ENCODE measurements at regions not wholly inside any gene's neighbourhood (a gene's known extent, or its start where the extent isn't known, plus 50 kb on each side); places are given as distances from the start of the nearest gene placed in this dataset.

DNA sequence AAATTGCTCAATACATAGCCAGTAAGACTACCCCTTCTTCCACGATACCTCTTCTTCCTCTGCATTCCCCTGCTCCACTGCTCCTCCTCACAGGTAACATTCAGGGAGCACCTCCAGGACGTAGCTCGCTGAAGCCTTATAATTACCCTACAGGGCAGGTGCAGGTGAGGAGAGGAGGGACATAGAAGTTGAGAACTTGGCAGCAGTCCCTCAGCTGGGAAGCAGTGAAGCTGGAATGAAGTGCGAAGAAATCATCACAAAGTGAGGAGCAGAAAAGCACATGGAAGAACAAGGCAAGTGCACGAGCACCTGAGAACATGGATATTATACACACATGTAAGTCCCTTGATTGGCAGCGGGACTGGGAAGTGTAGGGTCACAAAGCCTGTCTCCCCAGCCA is 118.2 kb downstream of the HSD17B3 start:
- Mint-ChIP-seq H3K36me3 (peaks cover 3% of the 10 kb centered on the region), H3K27me3 (peaks cover 19% of the 10 kb centered on the region), H3K4me3 (no peak overlapping the region), H3K4me1 (ENCODE audit: low read depth) (no peaks in the 10 kb centered on the region), H3K27ac (no peak overlapping the region), H3K9me3 (ENCODE audit: low read depth) (no peaks in the 10 kb centered on the region)

DNA sequence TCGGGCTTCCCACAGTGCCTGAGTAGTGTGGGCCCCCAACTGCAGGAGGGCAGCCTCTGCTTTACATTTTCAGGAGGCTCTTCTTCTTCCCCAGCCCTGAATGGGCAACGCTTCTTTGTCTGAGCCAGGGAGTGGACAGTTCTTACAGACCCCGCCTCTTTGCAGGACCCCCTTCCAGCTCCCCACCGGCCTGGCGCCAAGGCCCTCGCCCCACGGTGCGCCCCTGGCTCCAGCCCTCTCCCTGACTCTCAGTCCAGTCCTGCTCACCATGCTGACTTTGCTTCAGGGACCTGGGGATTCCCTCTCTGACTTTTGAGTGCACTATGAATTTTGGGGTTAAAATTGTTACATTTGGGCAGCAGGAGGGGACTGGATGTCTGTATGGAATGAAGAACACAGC is 123.8 kb downstream of the HSD17B3 start:
- H3K27ac Mint-ChIP-seq = no peak overlapping the region
- peaks cover 8% of the 10 kb centered on the region for H3K27me3 Mint-ChIP-seq
- no peaks in the 10 kb centered on the region for H3K36me3 Mint-ChIP-seq
- no peak overlapping the region for H3K4me3 Mint-ChIP-seq
- H3K4me1 Mint-ChIP-seq (ENCODE audit: low read depth) = no peaks in the 10 kb centered on the region
- H3K9me3 Mint-ChIP-seq (ENCODE audit: low read depth) = no peaks in the 10 kb centered on the region

DNA sequence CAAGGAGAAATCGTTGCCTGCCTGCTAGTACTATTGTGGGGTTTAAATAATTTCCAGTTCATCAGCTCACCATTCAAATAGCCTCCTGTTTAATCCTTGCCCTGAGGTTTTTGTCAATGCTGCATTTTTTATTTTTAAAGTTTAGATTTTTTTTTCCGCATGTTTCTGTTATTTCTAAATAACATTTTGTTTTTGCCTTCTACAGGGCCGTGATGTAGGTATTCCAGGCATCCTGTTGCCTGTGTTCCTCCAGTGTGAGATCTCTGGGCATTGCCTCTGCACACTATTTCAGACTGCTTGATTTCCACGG is 124.3 kb downstream of the HSD17B3 start:
- no peaks in the 10 kb centered on the region for H3K36me3 Mint-ChIP-seq
- peaks cover 5% of the 10 kb centered on the region for H3K27me3 Mint-ChIP-seq

DNA sequence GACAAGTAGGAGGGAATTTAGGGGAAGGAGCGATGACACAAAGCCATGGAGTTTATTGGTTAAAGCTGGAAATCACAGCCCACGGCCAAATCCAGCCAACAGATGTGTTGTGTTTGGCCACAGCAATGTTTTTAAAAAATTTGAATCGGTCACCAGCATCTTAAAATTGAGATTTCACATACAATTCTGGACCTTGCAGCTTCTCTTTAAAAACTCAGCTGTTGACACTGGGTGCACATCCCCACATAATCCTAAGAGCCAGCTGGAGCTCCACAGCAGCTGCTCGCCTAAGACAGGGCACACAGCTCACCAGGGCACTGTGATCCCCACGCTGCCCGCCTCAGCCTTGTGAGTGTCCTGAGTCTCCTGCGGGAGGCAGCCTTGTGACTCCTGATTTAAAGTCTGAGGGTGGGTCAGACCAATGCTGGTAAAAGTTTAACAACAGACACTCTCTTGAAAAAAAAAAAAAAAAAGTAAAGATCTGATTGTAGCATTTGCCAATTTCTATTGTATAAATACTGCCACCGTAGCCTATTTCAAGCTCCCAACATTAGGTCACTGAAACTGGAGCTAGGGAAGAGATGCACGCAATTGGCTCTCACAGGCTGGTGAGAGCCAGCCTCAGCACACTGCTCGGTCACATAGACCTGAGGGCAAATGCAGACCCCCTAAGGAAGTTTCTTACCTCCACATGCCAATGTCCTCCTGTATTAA is 124.8 kb downstream of the HSD17B3 start:
- no peaks in the 10 kb centered on the region for H3K4me1 Mint-ChIP-seq (ENCODE audit: low read depth)
- H3K27ac Mint-ChIP-seq = no peak overlapping the region
- no peaks in the 10 kb centered on the region for H3K36me3 Mint-ChIP-seq
- H3K4me3 Mint-ChIP-seq = no peak overlapping the region
- peaks cover 2% of the 10 kb centered on the region for H3K27me3 Mint-ChIP-seq
- no peaks in the 10 kb centered on the region for H3K9me3 Mint-ChIP-seq (ENCODE audit: low read depth)

More for the DNA sequence above, 124.3 kb downstream of the HSD17B3 start:
- H3K4me1 Mint-ChIP-seq (ENCODE audit: low read depth) = no peaks in the 10 kb centered on the region
- no peak overlapping the region for H3K4me3 Mint-ChIP-seq
- no peak overlapping the region for H3K27ac Mint-ChIP-seq
- no peaks in the 10 kb centered on the region for H3K9me3 Mint-ChIP-seq (ENCODE audit: low read depth)

DNA sequence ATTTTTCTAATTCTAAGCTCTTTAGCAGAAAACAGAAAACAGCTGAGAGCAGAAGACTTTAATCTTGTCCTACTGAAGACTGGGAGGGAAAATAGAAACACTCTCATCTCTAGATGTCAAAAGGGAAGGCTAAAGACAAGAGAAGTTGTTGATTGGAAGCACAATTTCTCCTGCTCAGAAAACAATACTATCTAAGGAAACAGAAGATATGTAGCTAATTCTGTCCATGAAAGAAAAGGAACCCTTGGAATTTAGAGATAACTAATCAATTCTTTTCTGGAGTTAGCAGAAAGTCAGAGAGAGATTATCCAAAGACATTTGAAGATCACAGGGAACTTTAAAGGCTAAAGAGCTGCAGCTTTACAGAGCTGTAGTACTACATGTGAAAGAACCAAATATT is 126.2 kb downstream of the HSD17B3 start:
- H3K36me3 Mint-ChIP-seq = no peaks in the 10 kb centered on the region
- H3K9me3 Mint-ChIP-seq (ENCODE audit: low read depth) = no peaks in the 10 kb centered on the region
- H3K4me1 Mint-ChIP-seq (ENCODE audit: low read depth) = no peaks in the 10 kb centered on the region
- peaks cover 2% of the 10 kb centered on the region for H3K27me3 Mint-ChIP-seq
- H3K4me3 Mint-ChIP-seq = no peak overlapping the region
- H3K27ac Mint-ChIP-seq = no peak overlapping the region

DNA sequence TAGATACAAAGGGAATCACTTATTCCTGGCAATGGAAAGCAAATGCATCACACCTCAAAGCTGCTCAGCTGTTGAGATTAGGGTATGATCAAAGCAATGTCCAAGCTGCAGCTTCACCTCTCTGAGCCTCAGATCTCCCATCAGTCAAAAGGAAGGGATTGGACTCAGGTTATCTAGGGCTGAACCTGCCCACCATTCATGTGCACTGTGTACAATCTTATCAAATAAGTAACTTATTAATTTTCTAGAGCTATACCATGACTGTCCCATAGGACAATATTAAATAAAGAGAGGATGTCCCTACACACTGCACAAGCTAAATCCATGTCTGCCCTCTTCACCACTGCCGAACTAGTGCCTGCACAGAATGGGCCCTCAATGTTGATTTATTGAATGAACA is 127.0 kb downstream of the HSD17B3 start:
- Mint-ChIP-seq H3K27ac (no peak overlapping the region), H3K4me1 (ENCODE audit: low read depth) (no peaks in the 10 kb centered on the region), H3K9me3 (ENCODE audit: low read depth) (no peaks in the 10 kb centered on the region), H3K4me3 (no peak overlapping the region), H3K27me3 (peaks cover 2% of the 10 kb centered on the region), H3K36me3 (no peaks in the 10 kb centered on the region)

- H3K27ac Mint-ChIP-seq = no peak overlapping the region
- H3K27me3 Mint-ChIP-seq = peaks cover 2% of the 10 kb centered on the region
- H3K4me3 Mint-ChIP-seq = no peak overlapping the region
- H3K4me1 Mint-ChIP-seq (ENCODE audit: low read depth) = no peaks in the 10 kb centered on the region
- no peaks in the 10 kb centered on the region for H3K9me3 Mint-ChIP-seq (ENCODE audit: low read depth)
- no peaks in the 10 kb centered on the region for H3K36me3 Mint-ChIP-seq
Observed at GRCh38 chr9:96174371-96174770, 127.6 kb downstream of the HSD17B3 start.

GRCh38 chr9:96173640-96174039 is 128.3 kb downstream of the HSD17B3 start:
- Mint-ChIP-seq H3K27me3 (peaks cover 2% of the 10 kb centered on the region), H3K4me3 (no peak overlapping the region), H3K4me1 (ENCODE audit: low read depth) (no peaks in the 10 kb centered on the region), H3K27ac (no peak overlapping the region), H3K9me3 (ENCODE audit: low read depth) (no peaks in the 10 kb centered on the region), H3K36me3 (no peaks in the 10 kb centered on the region)

DNA sequence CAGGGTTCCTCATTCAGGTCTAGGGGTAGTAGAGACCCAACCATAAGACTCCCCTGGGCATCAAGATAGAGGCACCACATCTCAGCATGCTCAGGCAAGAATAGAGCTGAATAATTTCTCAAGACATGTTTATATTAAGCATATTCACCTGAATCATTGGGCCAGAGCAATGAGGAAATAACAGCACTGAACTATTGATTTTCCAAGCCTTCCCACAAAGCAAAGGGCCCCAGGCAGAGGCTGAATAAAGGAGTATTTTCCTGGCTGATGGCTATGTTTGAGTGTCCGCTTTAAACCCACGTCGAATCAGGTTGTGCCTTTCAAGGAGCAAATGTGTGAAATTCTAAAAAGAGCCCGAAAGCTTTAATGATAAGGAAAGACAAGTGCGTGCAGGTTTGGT is 129.2 kb downstream of the HSD17B3 start:
- Mint-ChIP-seq H3K9me3 (ENCODE audit: low read depth) (no peaks in the 10 kb centered on the region), H3K4me1 (ENCODE audit: low read depth) (no peaks in the 10 kb centered on the region), H3K27ac (no peak overlapping the region), H3K4me3 (no peak overlapping the region), H3K27me3 (peaks cover 2% of the 10 kb centered on the region), H3K36me3 (no peaks in the 10 kb centered on the region)

- no peak overlapping the region for H3K4me3 Mint-ChIP-seq
- no peaks in the 10 kb centered on the region for H3K9me3 Mint-ChIP-seq (ENCODE audit: low read depth)
- H3K27ac Mint-ChIP-seq = no peak overlapping the region
- H3K27me3 Mint-ChIP-seq = peaks cover 1% of the 10 kb centered on the region
- H3K36me3 Mint-ChIP-seq = no peaks in the 10 kb centered on the region
- no peaks in the 10 kb centered on the region for H3K4me1 Mint-ChIP-seq (ENCODE audit: low read depth)
Observed at GRCh38 chr9:96171728-96172127, 130.2 kb downstream of the HSD17B3 start.

DNA sequence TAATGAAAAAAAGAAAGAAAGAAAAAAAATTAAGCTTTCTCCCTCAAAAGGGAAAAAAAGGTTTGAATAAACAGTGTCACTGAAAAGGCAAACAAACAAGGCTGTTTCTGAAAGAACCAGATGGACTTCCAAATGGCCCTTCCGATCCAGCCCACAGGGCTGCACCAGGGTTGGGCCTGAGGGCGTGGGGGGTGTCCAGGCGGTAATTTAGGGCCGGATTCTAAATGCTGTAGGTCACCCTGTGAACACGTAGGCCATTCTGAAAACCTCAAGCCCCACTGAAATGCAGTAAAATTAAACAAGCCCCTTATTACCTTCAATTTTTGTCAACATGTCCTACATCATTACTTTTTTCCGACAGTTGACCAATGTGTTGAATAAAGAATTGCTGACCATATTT is 132.1 kb downstream of the HSD17B3 start:
- no peaks in the 10 kb centered on the region for H3K9me3 Mint-ChIP-seq (ENCODE audit: low read depth)
- no peak overlapping the region for H3K4me3 Mint-ChIP-seq
- H3K27me3 Mint-ChIP-seq = no peaks in the 10 kb centered on the region
- H3K4me1 Mint-ChIP-seq (ENCODE audit: low read depth) = no peaks in the 10 kb centered on the region
- H3K27ac Mint-ChIP-seq = no peak overlapping the region
- no peaks in the 10 kb centered on the region for H3K36me3 Mint-ChIP-seq

- Mint-ChIP-seq H3K27me3 (no peaks in the 10 kb centered on the region), H3K36me3 (no peaks in the 10 kb centered on the region), H3K4me1 (ENCODE audit: low read depth) (no peaks in the 10 kb centered on the region), H3K4me3 (no peak overlapping the region), H3K9me3 (ENCODE audit: low read depth) (no peaks in the 10 kb centered on the region), H3K27ac (no peak overlapping the region)
Observed at GRCh38 chr9:96169484-96169883, 132.5 kb downstream of the HSD17B3 start.

GRCh38 chr9:96168882-96169281 is 133.1 kb downstream of the HSD17B3 start:
- Mint-ChIP-seq H3K4me1 (ENCODE audit: low read depth) (no peaks in the 10 kb centered on the region), H3K27ac (no peak overlapping the region), H3K36me3 (no peaks in the 10 kb centered on the region), H3K4me3 (no peak overlapping the region), H3K9me3 (ENCODE audit: low read depth) (no peaks in the 10 kb centered on the region), H3K27me3 (no peaks in the 10 kb centered on the region)

GRCh38 chr9:96167011-96167410 is 135.0 kb downstream of the HSD17B3 start:
- no peaks in the 10 kb centered on the region for H3K4me1 Mint-ChIP-seq (ENCODE audit: low read depth)
- H3K9me3 Mint-ChIP-seq (ENCODE audit: low read depth) = no peaks in the 10 kb centered on the region
- H3K36me3 Mint-ChIP-seq = no peaks in the 10 kb centered on the region
- H3K27ac Mint-ChIP-seq = no peak overlapping the region
- H3K4me3 Mint-ChIP-seq = no peak overlapping the region
- no peaks in the 10 kb centered on the region for H3K27me3 Mint-ChIP-seq

DNA sequence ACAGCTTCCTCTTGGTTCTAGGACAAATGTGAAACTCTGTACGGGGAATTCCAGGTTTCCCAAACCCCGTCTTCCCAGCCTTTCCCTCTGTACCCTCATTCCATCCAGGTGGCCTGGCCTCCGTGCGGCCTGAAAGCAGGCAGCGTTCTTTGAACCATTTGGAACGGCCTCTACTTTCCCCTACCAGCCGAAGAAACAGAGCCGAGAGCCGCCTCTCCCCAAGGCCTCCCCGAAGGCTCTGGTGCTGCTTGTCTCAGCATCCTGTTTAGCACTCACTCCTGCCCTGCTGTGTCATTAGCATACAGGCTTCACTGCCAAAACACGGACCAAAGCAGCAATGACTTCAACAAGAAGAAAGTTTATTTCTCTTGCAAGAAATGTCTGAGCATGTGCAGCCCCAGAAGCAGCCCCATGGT is 137.7 kb downstream of the HSD17B3 start:
- no peak overlapping the region for H3K4me3 Mint-ChIP-seq
- H3K27me3 Mint-ChIP-seq = peaks cover 2% of the 10 kb centered on the region
- peaks cover 2% of the 10 kb centered on the region for H3K4me1 Mint-ChIP-seq (ENCODE audit: low read depth)
- H3K36me3 Mint-ChIP-seq = no peaks in the 10 kb centered on the region
- H3K9me3 Mint-ChIP-seq (ENCODE audit: low read depth) = no peaks in the 10 kb centered on the region
- H3K27ac Mint-ChIP-seq = no peak overlapping the region

- Mint-ChIP-seq H3K27ac (no peak overlapping the region), H3K27me3 (peaks cover 2% of the 10 kb centered on the region), H3K4me3 (no peak overlapping the region), H3K9me3 (ENCODE audit: low read depth) (no peaks in the 10 kb centered on the region), H3K36me3 (no peaks in the 10 kb centered on the region), H3K4me1 (ENCODE audit: low read depth) (peaks cover 7% of the 10 kb centered on the region)
Observed at GRCh38 chr9:96163712-96164111, 138.3 kb downstream of the HSD17B3 start.
